Hepatocyte (in vitro differentiated cells): ENCODE measurements at regions not wholly inside any gene's neighbourhood (a gene's known extent, or its start where the extent isn't known, plus 50 kb on each side); places are given as distances from the start of the nearest gene placed in this dataset.

Source experiments
- EZH2 ChIP-seq: fragments of 200-600 bp; sonication (generic); IDR thresholded peaks from 2 replicates; pipeline ENCODE4 v1.6.1; 2016; ENCODE audit warnings: antibody characterized with exemption, mild to moderate bottlenecking, borderline replicate concordance
- TF ChIP-seq, protein P1 (sequence below): fragments of 200-600 bp; sonication (generic); IDR thresholded peaks from 2 replicates; pipeline ENCODE4 v1.5.1; 2016; ENCODE audit warnings: antibody characterized with exemption, mild to moderate bottlenecking; ENCODE audit not compliant: poor library complexity

DNA sequence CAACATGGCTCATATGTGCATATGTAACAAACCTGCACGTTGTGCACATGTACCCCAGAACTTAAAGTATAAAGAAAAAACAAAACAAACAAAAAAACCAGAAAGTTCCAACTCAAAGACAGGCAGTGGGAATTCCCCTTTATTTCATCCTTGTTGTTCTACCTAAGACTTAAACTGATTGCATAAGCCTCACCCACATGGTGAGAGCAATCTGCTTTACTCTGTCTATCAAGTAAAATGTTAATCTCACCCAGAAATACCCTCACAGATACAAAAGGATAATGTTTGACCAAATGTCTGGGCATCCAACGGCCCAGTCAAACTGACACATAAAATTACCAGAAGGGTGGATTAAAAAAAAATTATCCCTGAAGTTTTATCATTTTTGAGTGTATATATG, 190.9 kb upstream of the PLSCR5 start:
- TF ChIP-seq, protein P1, sequence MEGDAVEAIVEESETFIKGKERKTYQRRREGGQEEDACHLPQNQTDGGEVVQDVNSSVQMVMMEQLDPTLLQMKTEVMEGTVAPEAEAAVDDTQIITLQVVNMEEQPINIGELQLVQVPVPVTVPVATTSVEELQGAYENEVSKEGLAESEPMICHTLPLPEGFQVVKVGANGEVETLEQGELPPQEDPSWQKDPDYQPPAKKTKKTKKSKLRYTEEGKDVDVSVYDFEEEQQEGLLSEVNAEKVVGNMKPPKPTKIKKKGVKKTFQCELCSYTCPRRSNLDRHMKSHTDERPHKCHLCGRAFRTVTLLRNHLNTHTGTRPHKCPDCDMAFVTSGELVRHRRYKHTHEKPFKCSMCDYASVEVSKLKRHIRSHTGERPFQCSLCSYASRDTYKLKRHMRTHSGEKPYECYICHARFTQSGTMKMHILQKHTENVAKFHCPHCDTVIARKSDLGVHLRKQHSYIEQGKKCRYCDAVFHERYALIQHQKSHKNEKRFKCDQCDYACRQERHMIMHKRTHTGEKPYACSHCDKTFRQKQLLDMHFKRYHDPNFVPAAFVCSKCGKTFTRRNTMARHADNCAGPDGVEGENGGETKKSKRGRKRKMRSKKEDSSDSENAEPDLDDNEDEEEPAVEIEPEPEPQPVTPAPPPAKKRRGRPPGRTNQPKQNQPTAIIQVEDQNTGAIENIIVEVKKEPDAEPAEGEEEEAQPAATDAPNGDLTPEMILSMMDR = no peak
- TF ChIP-seq EZH2 = no peak
